GM12892 (cell line): ENCODE measurements at regions not wholly inside any gene's neighbourhood (a gene's known extent, or its start where the extent isn't known, plus 50 kb on each side); places are given as distances from the start of the nearest gene placed in this dataset.

Experiments used
- POLR2A ChIP-seq: IDR thresholded peaks from 2 replicates; pipeline ENCODE4 v1.6.1; 2011; ENCODE audit warnings: low read depth, low read length, control low read depth
- POLR2AphosphoS5 ChIP-seq: IDR thresholded peaks from 2 replicates; pipeline ENCODE4 v1.6.1; 2011; ENCODE audit warnings: low read depth, low read length, control low read depth
- TAF1 ChIP-seq: IDR thresholded peaks from 2 replicates; pipeline ENCODE4 v1.6.1; 2011; ENCODE audit warnings: low read depth, mild to moderate bottlenecking, control low read depth, low read length, borderline replicate concordance

- TF ChIP-seq POLR2A: no peak
- TF ChIP-seq TAF1: no peak
- TF ChIP-seq POLR2AphosphoS5: no peak
These were observed 567.4 kb upstream of the CPEB2 start for GRCh38 chr4:14434916-14435315.
